Activated CD8-positive, alpha-beta memory T cell treated with anti-CD3 and anti-CD28 coated beads, Interleukin-2, amount 50 U/mL, for 48 hours (primary cell): ENCODE measurements at regions not wholly inside any gene's neighbourhood (a gene's known extent, or its start where the extent isn't known, plus 50 kb on each side); places are given as distances from the start of the nearest gene placed in this dataset.
"Not testable (repeated sequence)": the region's sequence is repeated elsewhere in the genome, so short reads cannot be mapped to it uniquely, and the experiment has no call there.

Source experiments
- DNase-seq: peaks from one replicate; pipeline ENCODE4 v3.0.0-alpha.2; 2020

DNA sequence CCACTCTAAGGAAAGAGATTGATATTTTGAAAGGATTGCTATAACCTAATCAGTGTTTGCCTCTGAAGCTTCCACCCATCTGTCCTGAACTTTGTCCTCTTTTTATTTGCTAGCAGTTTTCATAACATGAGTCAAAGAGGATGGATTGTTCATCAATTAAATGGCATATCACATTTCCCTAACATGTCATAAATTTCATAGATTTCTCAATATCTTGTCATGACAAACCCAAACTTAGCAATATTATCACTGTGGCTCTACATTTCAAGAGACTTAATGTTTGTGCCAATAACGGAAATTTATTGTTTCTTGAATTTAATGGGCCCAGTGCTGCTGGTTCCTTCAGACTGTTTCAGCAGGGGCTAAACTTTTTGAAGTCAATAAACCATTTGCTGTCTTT lies 330.3 kb downstream of the CAAP1 start:
- no peak for DNase-seq

GRCh38 chr9:26561928-26562327 lies 330.7 kb downstream of the CAAP1 start:
- no peak for DNase-seq

DNA sequence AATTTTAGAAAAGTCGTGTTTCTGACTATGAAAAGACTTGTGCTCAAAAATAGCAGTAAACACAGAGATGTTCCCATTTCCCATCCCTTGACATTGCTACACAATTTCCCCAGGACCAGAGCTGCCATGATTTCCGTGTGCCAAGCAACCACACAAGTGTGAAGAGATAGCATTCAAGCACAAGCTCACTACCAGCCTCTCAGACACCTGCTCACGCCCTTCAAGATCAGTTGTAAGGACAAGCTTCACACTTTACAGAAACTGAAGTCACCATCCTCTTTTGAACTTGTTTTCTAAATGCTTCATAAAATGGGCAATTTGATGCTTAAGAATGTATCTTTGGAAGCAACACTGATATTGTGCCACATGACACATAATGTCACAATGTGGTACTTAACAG lies 333.1 kb downstream of the CAAP1 start:
- no peak for DNase-seq

DNA sequence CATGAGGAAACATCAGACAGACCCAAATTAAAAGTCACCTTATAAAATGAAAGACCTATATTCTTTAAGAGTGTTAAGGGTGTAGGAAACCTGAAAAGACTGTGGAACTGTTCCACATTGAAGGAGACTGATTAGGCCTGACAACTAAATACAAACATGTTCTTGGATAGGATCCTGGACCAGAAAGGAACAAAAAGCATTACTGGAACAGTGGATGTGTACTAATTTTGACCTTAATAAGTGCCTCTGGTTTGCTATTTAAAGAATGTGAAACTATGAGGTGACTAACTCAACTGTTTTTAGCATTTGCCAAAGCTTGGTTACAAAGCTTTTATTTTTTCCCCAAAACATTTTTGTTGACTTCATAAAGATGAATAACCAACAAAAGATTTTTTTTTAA lies 340.6 kb downstream of the CAAP1 start:
- DNase-seq = no peak

DNA sequence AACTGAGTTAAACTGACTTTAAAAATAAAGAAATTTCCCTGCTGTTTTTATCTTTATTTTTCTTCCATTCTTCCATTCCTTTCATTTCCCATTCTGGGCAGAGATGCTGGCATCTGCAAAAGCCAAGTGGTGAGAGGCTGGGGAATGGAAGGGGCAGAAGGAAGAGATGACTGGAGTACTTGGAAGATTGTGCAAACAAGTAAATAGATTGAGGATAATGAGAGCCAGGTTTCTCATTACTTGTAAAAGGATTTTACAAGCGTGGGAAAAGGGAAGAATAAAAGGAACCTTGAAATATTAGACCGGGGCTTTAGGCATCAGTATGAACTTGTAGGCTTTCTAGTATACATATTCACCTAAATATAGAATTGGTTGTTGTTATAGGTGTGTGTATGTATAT lies 341.2 kb downstream of the CAAP1 start:
- DNase-seq = no peak

GRCh38 chr9:26548781-26549290 lies 343.8 kb downstream of the CAAP1 start:
- DNase-seq = no peak

DNA sequence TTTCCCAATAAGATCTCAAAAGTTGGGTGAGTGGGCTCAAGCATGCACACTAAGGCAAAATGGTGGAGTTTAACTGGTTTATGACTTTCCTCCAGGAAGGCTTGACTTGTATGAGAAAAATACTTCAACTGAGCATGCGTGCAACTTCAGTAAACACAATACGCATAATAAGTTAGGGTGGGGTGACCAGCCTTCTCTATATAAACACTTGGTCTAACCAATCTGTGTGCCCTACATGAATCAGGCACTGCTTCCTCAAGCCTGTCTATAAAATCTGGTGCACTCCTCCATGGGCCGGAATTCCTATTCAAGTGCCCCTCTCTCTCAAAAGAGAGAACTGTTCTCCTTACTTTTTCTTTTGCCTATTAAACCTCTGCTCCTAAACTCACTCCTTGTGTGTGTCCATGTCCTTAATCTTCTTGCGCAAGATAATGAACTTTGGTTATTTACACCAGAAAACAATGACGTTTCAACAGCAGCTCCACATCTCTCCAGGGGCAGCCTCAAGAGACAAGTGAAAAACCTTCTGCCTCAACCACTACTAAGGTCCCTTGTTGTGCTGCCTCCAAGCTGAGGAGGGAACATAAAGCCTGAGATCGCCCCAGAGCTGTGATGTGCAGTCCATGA lies 352.6 kb downstream of the CAAP1 start:
- no peak for DNase-seq

DNA sequence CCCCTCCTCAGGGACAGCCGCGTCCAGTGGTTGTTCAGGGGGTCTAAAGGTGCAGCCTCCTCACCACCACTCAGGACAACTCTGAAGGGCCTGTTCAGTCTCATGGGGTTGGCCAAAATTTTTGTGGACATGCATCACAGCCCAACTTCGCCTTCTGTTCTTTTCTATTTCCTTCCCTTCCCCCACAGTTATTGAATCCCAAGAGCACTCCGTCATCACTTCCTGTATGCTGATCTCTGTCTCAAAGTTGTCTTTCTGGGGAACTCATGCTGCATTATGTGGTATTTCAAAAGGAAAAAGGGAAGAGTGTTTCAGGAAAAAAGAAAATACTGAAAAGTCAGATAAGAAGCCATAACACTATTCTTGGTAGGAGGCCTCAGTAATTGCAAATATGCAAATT lies 355.4 kb downstream of the CAAP1 start:
- no peak for DNase-seq

DNA sequence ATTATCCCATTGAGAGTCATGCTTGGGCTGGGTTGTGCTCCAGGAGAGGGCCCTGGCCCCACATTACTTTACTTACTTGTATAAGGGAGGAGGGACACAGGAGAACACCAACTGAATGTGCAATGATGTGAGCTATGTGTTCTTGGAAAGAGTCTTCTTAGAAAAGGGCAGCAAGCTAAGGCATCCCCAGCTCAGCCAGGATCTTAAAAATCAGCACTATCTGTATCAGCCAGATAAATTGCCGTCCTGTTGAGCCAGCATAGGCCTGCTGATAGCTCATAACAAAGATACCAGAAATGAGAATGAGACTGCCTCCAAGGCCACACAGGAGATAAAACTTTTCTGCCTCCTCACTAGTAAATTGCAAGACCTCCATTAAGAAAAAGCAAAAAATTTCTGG lies 357.5 kb downstream of the CAAP1 start:
- no peak for DNase-seq

DNA sequence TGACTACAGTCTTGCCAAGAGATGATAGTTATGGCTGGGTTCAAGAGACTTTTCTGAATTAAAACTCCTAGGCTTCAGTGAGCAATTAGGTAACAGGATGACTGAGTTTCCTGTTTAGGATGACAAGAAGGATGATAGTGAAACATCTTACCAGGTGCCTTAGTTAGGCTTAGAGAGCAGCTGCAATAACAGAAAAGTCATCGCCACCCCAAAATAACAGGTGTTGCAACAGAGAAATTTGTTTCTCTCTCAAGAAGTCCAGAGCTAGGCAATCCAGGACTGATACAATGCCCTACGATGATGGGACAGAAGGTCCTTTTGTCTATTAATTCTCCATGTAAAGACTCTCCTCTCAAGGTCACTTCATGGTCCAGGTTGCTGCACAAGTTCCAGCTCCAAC lies 361.8 kb downstream of the CAAP1 start:
- DNase-seq = no peak

- DNase-seq = no peak
These were observed 364.7 kb downstream of the CAAP1 start for GRCh38 chr9:26527931-26528330.

- no peak for DNase-seq
These were observed 368.3 kb downstream of the CAAP1 start for GRCh38 chr9:26524267-26524666.

- no peak for DNase-seq
These were observed 369.0 kb downstream of the CAAP1 start for GRCh38 chr9:26523577-26523976.

GRCh38 chr9:26520141-26520540 lies 372.5 kb downstream of the CAAP1 start:
- no peak for DNase-seq

DNA sequence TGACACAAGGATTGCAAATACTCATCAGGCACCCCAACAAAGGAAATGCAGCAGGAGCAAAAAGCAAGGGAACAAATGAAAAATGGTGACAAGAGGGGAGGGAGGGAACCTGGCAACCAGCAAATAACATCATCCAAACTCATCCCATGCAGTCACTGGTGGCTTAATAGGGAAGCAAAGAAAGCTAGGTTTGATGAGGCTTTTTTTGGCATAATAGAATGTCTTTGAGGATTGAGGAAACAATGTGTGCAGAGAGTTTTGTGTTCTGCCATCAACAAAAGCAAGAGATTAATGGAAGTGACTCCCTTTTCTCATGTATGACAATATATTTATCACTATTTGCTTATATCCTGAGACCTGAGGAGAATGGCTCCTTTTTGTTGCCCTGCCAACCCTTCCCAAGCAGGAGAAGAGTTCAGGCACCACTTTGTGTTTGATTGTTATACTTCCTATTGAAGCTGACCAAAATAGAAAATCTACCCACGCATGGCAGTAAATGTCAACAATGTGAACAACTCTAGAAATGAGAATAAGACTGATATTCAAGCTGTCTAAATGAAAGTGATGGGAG lies 375.7 kb downstream of the CAAP1 start:
- no peak for DNase-seq

GRCh38 chr9:26513730-26514129 lies 378.9 kb downstream of the CAAP1 start:
- DNase-seq = no peak

DNA sequence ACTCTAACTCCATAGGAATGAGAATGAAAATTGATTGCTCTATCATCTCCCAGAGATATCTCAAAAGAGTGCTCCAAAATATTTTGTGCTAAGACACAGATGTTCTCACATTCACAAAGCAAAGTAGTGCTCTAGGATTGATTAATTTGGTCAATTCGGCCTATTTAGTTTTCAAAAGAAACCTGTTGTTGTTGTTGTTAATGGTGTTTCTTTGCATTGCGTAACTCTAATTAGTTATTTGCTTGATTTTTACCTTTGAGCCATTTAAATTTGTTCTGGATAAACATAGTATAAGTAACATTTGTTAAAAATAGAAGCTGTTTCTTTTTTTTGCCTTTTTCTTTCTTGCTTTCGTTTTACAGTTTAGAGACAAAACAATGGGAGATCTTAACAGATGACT lies 382.5 kb downstream of the CAAP1 start:
- no peak for DNase-seq

- no peak for DNase-seq
These were observed 383.7 kb downstream of the CAAP1 start for GRCh38 chr9:26508897-26509296.

DNA sequence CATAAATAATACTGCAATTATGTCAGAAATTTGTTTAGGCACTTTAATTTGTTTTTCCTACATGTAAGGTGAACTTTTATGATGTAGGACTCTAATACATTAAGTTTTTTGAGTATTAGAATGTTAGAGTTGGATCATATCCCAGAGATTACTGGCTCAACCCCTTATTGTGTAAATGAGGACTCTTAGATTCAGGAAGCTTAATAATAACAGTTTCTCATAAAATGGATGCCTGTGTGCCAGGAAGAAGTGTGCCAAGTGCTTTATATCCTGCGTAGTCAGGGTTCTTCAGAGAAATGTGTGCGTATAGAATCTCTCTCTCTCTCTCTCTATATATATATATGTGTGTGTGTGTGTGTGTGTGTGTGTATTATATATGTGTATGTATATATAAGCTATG lies 388.5 kb downstream of the CAAP1 start:
- no peak for DNase-seq

- no peak for DNase-seq
These were observed 390.3 kb downstream of the CAAP1 start for GRCh38 chr9:26502311-26502710.

GRCh38 chr9:26500471-26500870 lies 392.1 kb downstream of the CAAP1 start:
- no peak for DNase-seq

GRCh38 chr9:26492608-26493521 lies 399.7 kb downstream of the CAAP1 start:
- not testable (repeated sequence) for DNase-seq

DNA sequence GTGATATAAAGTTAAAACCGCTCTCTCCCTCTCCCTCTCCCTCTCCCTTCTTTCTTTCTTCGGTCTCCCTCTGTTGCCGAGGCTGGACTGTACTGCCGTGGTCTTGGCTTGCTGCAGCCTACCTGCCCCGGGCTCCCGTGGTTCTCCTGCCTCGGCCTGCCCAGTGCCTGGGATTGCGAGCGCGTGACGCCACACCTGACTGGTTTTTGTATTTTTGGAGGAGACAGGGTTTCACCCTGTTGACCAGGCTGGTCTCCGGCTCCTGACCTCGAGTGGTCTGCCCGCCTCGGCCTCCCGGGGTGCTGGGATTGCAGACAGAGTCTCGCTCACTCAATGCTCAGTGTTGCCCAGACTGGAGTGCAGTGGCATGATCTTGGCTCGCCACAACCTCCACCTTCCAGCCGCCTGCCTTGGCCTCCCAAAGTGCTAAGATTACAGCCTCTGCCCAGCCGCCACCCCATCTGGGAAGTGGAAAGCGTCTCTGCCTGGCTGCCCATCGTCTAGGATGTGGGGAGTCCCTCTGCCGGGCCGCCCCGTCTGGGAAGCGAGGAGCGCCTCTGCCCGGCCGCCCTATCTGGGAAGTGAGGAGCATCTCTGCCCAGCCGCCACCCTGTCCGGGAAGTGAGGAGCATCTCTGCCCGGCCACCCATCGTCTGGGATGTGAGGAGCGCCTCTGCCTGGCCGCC lies 400.5 kb downstream of the CAAP1 start:
- DNase-seq = not testable (repeated sequence)
